GM21529 (cell line): ENCODE measurements at regions not wholly inside any gene's neighbourhood (a gene's known extent, or its start where the extent isn't known, plus 50 kb on each side); places are given as distances from the start of the nearest gene placed in this dataset.

Experiments used
- ATAC-seq: cut with Tn5 transposase; IDR thresholded peaks from one replicate; pipeline ENCODE4 v1.9.1; 2021; ENCODE audit not compliant: unreplicated experiment

DNA sequence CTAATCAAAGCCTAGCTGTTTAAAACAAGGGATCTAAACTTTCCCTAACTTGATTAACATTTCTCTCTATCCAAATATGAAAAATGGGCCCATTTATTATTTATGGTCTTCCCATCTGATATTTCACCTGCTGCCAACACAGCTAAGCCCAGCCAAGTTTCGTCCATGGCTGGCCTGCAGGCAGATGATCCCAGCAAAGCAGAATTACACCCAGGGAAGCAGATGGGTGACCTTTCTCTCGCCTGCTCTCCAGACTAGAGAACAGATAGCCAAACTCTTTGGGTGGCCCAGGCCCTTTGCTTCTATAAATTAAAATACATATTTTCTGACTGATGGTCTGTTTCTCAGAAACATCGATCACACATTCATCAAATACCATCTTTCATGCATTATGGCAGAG lies 1038.8 kb downstream of the AGBL1 start:
- no peak for ATAC-seq

DNA sequence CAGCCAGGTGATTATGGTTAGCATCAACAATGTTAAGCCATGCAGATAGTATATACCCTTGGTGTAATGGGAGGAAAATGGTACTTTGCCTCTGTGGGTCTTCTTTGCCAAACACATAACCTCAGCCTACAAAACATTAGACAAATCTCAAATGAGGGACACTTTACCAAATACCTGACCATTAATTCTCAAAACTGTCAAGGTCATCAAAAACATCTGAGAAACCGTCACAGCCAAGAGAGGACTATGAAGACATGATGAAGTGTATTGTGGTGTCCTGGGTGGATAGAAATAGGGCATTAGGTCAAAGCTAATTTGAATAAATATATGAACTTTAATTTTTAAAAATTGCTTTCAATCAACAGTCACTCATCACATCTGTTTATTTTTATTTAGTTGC lies 1036.1 kb downstream of the AGBL1 start:
- no peak for ATAC-seq

DNA sequence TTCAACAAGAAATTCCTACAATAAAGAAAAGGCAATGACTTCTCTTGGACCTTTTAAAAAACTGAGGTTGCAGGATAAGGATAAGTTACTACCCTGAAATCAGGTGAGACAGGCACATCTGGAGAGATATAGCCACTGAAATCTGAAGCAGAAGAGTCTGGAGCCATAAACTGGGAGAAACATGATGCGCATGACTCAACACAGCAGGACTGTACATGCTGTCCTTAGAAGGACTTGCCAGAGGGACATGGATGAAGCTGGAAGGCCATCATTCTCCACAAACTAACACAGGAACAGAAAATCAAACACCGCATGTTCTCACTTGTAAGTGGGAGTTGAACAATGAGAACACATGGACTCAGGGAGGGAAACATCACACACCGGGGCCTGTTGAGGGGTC lies 1020.2 kb downstream of the AGBL1 start:
- ATAC-seq: no peak

DNA sequence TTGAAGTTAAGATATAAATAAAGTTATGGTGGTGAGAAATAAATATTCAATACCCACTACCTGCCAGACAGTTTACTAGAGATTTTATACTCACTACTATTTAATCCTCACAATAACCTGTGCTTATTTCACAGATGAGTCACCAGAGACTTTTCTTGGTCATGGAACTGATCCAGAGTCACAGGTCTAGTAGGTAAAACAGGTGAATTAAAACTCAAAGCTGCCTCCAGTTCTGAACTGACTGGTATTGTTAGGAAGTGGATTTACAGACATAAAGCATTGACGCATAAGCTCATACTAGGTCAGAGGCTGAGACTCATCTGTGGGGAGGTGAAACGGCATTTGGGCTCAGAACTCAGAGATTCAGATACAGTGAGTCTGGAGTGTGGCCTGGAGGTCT lies 1009.9 kb downstream of the AGBL1 start:
- no peak for ATAC-seq

DNA sequence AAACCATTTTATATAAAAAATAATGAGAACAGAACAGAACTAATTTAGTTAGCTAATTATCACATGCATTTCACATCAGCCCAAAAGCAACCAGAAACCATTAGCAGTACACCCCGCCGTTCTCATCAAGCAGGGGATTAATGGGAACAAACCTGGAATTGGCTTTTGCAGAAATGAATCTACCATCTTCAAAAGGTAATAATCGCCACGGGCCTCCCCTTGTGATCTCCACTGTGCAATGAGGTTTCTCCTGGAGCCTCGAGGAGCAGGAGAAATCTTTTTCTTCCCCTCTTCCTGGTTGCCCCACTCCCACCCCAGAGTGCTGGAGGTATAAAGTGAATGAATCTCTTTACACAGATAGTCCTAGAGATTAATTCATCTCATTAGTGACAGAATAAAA lies 1003.5 kb downstream of the AGBL1 start:
- no peak for ATAC-seq

DNA sequence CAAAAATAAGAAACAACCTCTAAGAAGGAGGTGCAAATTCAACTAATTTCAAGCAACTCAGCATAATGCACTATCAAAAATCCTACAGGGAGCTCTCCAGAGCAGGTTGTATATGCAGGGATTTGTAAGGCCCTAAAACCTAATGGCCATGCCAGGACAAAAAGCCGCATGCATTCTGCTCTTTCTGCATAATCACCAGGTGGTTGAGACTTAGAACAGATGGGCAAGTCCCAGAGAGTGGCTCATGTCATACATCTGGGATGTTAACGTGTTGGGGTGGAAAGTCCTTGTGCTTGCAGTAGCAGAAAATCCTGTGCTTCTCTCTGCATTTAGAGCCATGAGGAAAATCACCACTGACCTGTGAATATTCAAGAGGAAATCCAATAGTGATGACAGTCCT lies 1002.9 kb downstream of the AGBL1 start:
- ATAC-seq: no peak

DNA sequence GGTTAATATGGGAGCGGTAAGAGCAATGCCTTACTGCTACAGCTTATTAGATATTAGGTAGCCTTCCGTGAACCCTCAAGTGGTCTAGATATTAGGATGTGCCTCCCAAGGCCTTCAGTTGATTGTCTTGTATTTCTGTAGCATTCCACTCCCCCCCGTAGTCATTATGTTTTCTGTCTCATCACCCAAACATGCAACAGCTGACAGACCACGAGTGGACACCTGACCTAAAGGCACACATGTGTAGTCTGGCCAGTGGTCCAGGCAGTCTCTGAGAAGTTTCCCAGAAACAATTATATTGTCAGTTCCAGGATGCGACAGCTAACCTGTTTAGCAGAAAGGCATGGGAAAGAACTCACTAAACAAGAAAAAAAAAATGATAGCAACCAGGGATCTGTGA lies 1000.9 kb downstream of the AGBL1 start:
- no peak for ATAC-seq
